Left lung (tissue), 4 donors: ENCODE measurements at regions not wholly inside any gene's neighbourhood (a gene's known extent, or its start where the extent isn't known, plus 50 kb on each side); places are given as distances from the start of the nearest gene placed in this dataset.

Experiments
- ATAC-seq: fragments of 200-7000 bp; cut with Tn5 transposase; one replicate; pipeline ENCODE4 v1.9.1; 2020; ENCODE audit warnings: moderate library complexity
- DNase-seq, 4 donors: peaks; one replicate each; pipeline ENCODE4 v3.0.0-alpha.2; 2013 to 2020
- H3K27ac ChIP-seq, 2 donors: fragments of 200-600 bp; sonication (generic) in 1 of 2; one replicate each; pipeline versions ENCODE4 v1.5.0 to v1.8.0; 2020 to 2021
- H3K27me3 ChIP-seq, 2 donors: fragments of 200-600 bp; sonication (generic) in 1 of 2; one replicate each; pipeline versions ENCODE4 v1.5.0 to v1.8.0; 2020 to 2021
- H3K36me3 ChIP-seq, 2 donors: fragments of 200-600 bp; sonication (generic) in 1 of 2; one replicate each; pipeline versions ENCODE4 v1.5.0 to v1.8.0; 2020 to 2021
- H3K4me1 ChIP-seq, 2 donors: fragments of 200-600 bp; one replicate each; pipeline ENCODE4 v1.8.0; 2021
- H3K4me3 ChIP-seq, 2 donors: fragments of 200-600 bp; sonication (generic) in 1 of 2; one replicate each; pipeline versions ENCODE4 v1.5.0 to v1.8.0; 2020 to 2021; ENCODE audit warnings: mild to moderate bottlenecking in 1 of 2
- H3K9me3 ChIP-seq, 2 donors: fragments of 200-600 bp; sonication (generic) in 1 of 2; one replicate each; pipeline versions ENCODE4 v1.5.0 to v1.8.0; 2020 to 2021
- CTCF ChIP-seq, 2 donors: fragments of 200-600 bp; sonication (generic) in 1 of 2; IDR thresholded peaks; one replicate each; pipeline versions ENCODE4 v1.5.0 to v1.8.0; 2021; ENCODE audit warnings: antibody characterized with exemption in 2 of 2
- intact Hi-C, 2 donors: fragments of 100-400 bp; cut with DNase I; formaldehyde crosslinking; loops; one replicate each; pipeline versions ENCODE4 v1.11.2 to v1.14.2; 2022
- donor health status: DM: no; HTN: yes; CAD: no.
- donor health status: DM: no; HTN: no; CAD: no.

DNA sequence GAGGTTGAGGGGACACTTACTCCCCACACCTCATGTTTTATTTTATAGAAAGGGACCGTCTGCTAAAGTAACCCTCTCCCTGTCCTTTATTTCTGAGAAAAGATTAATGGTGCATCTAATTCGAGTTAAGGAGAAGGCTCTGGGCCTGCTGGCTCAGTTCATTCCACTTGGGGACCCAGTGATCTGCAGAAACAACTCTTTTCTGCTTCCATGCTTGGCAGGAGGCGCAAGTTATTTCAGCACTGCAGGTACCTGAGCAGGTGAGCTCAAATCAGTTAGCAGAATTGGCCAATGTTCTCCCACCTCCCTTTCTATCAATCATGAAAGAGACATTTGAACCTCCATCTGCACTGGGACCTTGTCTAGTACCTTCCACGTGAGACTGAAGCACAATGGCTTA is 396.1 kb downstream of the SFMBT2 start:
- Histone ChIP-seq H3K27ac (no peak overlapping the region), H3K4me3 (no peak overlapping the region), H3K27me3 (no peaks in the 10 kb centered on the region), H3K9me3 (peaks cover 0 to 4% of the 10 kb centered on the region in 2 donors), H3K36me3 (no peaks in the 10 kb centered on the region), H3K4me1 (no peaks in the 10 kb centered on the region)
- intact Hi-C loops: no loop called here
- ATAC-seq (no peak), DNase-seq (no peak)
- TF ChIP-seq CTCF (IDR thresholded peaks at IDR 0.05): no peak

GRCh38 chr10:7011994-7012393 is 398.8 kb downstream of the SFMBT2 start:
- Histone ChIP-seq H3K27ac (no peak overlapping the region), H3K27me3 (no peaks in the 10 kb centered on the region), H3K9me3 (no peaks in the 10 kb centered on the region), H3K4me1 (no peaks in the 10 kb centered on the region), H3K4me3 (no peak overlapping the region), H3K36me3 (no peaks in the 10 kb centered on the region)
- DNase-seq (no peak), ATAC-seq (no peak)
- TF ChIP-seq CTCF (IDR thresholded peaks at IDR 0.05): no peak
- intact Hi-C loops: no loop called here

- TF ChIP-seq CTCF (IDR thresholded peaks at IDR 0.05): no peak
- DNase-seq (no peak), ATAC-seq (no peak)
- H3K27ac ChIP-seq: no peak overlapping the region
- no peaks in the 10 kb centered on the region for H3K4me1 ChIP-seq
- no peaks in the 10 kb centered on the region for H3K36me3 ChIP-seq
- no peak overlapping the region for H3K4me3 ChIP-seq
- intact Hi-C loops: no loop called here
- H3K27me3 ChIP-seq: no peaks in the 10 kb centered on the region
- no peaks in the 10 kb centered on the region for H3K9me3 ChIP-seq
Observed at GRCh38 chr10:7008645-7009044, 402.2 kb downstream of the SFMBT2 start.

DNA sequence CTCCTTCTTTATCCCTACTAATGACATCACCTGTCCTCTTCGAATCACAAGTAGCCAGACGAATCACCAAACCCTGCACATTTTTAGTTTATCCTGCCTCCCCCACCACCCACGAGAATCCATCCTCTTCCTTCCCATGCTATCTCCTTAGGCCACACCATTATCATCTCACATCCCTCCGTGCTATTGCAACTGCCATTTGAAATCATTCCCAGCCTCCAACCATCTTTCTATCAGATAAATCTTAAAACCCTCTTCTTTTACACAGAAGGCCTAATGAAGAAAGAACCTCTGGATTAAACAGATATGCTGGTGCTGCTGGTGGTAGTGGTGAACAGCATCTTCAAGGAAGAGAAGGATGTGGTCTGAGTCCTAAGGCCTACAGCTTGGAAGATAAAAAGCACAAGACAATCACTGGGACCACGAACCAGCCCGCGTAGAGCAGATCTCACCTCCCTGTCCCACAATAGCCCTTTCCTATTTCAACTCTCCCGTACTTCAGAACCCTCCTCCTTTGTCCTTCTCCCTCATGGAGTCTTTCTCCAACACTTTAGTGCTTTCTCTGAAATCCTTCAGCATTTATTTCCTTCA is 403.1 kb downstream of the SFMBT2 start:
- TF ChIP-seq CTCF (IDR thresholded peaks at IDR 0.05): no peak
- no peak for ATAC-seq
- no peaks in the 10 kb centered on the region for H3K27me3 ChIP-seq
- H3K9me3 ChIP-seq: no peaks in the 10 kb centered on the region
- DNase-seq: no peak
- H3K27ac ChIP-seq: no peak overlapping the region
- intact Hi-C loops: no loop called here
- no peak overlapping the region for H3K4me3 ChIP-seq
- no peaks in the 10 kb centered on the region for H3K4me1 ChIP-seq
- H3K36me3 ChIP-seq: no peaks in the 10 kb centered on the region

DNA sequence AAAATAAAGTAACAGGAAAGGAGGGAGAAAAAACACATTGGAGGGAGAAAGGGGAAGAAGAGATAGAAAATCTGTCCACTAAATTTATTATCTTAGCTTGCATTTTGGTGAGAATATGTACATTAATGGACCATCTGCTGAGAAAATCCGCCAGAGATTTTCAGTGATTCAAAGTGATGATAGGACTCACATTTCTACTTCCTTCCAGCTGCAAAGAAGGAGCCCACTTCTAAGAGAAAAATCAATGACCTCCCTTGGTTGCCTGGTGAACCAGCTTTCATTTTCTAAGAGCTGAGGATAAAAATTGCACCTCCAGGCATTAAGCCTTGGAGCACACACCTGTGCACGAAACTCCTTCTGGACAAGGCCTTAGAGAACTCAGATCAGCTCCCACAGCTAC is 404.3 kb downstream of the SFMBT2 start:
- Histone ChIP-seq H3K27me3 (no peaks in the 10 kb centered on the region), H3K4me3 (no peak overlapping the region), H3K9me3 (no peaks in the 10 kb centered on the region), H3K36me3 (no peaks in the 10 kb centered on the region), H3K4me1 (no peaks in the 10 kb centered on the region), H3K27ac (no peak overlapping the region)
- ATAC-seq: no peak
- DNase-seq: no peak
- TF ChIP-seq CTCF (IDR thresholded peaks at IDR 0.05): no peak
- intact Hi-C loops: no loop called here
